H9 (cell line): ENCODE measurements at regions not wholly inside any gene's neighbourhood (a gene's known extent, or its start where the extent isn't known, plus 50 kb on each side); places are given as distances from the start of the nearest gene placed in this dataset.

ENCODE experiments used
- DNase-seq: peaks from one replicate; pipeline ENCODE4 v3.0.0-alpha.2; 2017
- H2AFZ ChIP-seq: one replicate; pipeline ENCODE4 v1.6.1; 2013; ENCODE audit warnings: mild to moderate bottlenecking, low read length, control low read depth, moderate library complexity
- H2AK5ac ChIP-seq: 2 replicates; pipeline ENCODE4 v1.6.1; 2013; ENCODE audit warnings: low read length, control low read depth, mixed read lengths; ENCODE audit not compliant: insufficient read length
- H2BK120ac ChIP-seq: one replicate; pipeline ENCODE4 v1.6.1; 2013; ENCODE audit warnings: low read depth, mild to moderate bottlenecking, low read length, control low read depth, inconsistent platforms; ENCODE audit not compliant: poor library complexity, severe bottlenecking
- H2BK12ac ChIP-seq: 2 replicates; pipeline ENCODE4 v1.6.1; 2013; ENCODE audit warnings: low read length, control low read depth, mixed read lengths, low read depth; ENCODE audit not compliant: insufficient read length
- H2BK15ac ChIP-seq: 2 replicates; pipeline ENCODE4 v1.6.1; 2013; ENCODE audit warnings: low read depth, low read length, control low read depth
- H2BK20ac ChIP-seq: one replicate; pipeline ENCODE4 v1.6.1; 2013; ENCODE audit warnings: low read depth, mild to moderate bottlenecking, low read length, control low read depth, inconsistent platforms; ENCODE audit not compliant: poor library complexity, severe bottlenecking
- H2BK5ac ChIP-seq: 2 replicates; pipeline ENCODE4 v1.6.1; 2013; ENCODE audit warnings: low read length, control low read depth, mixed read lengths; ENCODE audit not compliant: insufficient read length
- H3K14ac ChIP-seq: 2 replicates; pipeline ENCODE4 v1.6.1; 2013; ENCODE audit warnings: low read length, control low read depth; ENCODE audit not compliant: insufficient read depth
- H3K18ac ChIP-seq: 2 replicates; pipeline ENCODE4 v1.6.1; 2013; ENCODE audit warnings: low read depth, mild to moderate bottlenecking, mixed read lengths, low read length, control low read depth; ENCODE audit not compliant: insufficient read length
- H3K23ac ChIP-seq: 2 replicates; pipeline ENCODE4 v1.6.1; 2013; ENCODE audit warnings: low read length, control low read depth, mixed read lengths, low read depth; ENCODE audit not compliant: insufficient read length
- H3K23me2 ChIP-seq: 2 replicates; pipeline ENCODE4 v1.6.1; 2013; ENCODE audit warnings: low read depth, mild to moderate bottlenecking, mixed read lengths, low read length, control low read depth; ENCODE audit not compliant: insufficient read length, poor library complexity, severe bottlenecking
- H3K27ac ChIP-seq: 2 replicates; pipeline ENCODE4 v1.5.1; 2013; ENCODE audit warnings: low read length, control low read depth, mixed read lengths, low read depth; ENCODE audit not compliant: insufficient read length
- H3K27me3 ChIP-seq: 2 replicates; pipeline ENCODE4 v1.6.1; 2013; ENCODE audit warnings: low read length, control low read depth, inconsistent platforms; ENCODE audit not compliant: insufficient read depth
- H3K4ac ChIP-seq: 2 replicates; pipeline ENCODE4 v1.6.1; 2013; ENCODE audit warnings: low read depth, mild to moderate bottlenecking, control low read depth, inconsistent platforms, low read length, moderate library complexity
- H3K4me1 ChIP-seq: 2 replicates; pipeline ENCODE4 v1.6.1; 2013; ENCODE audit warnings: low read length, control low read depth, inconsistent platforms; ENCODE audit not compliant: insufficient read depth
- H3K4me2 ChIP-seq: 2 replicates; pipeline ENCODE4 v1.6.1; 2013; ENCODE audit warnings: low read length, control low read depth, mixed read lengths; ENCODE audit not compliant: insufficient read length, insufficient read depth
- H3K56ac ChIP-seq: 2 replicates; pipeline ENCODE4 v1.6.1; 2013; ENCODE audit warnings: low read depth, mild to moderate bottlenecking, mixed read lengths, low read length, control low read depth; ENCODE audit not compliant: insufficient read length
- H3K79me1 ChIP-seq: 2 replicates; pipeline ENCODE4 v1.6.1; 2013; ENCODE audit warnings: low read depth, mild to moderate bottlenecking, moderate library complexity, low read length, control low read depth, inconsistent platforms; ENCODE audit not compliant: insufficient read depth, poor library complexity, severe bottlenecking
- H3K79me2 ChIP-seq: 2 replicates; pipeline ENCODE4 v1.6.1; 2013; ENCODE audit warnings: low read length, control low read depth, inconsistent platforms; ENCODE audit not compliant: insufficient read depth
- H3K9ac ChIP-seq: 2 replicates; pipeline ENCODE4 v1.6.1; 2013; ENCODE audit warnings: low read length, control low read depth, mixed read lengths; ENCODE audit not compliant: insufficient read length; ENCODE audit errors: extremely low read depth
- H3K9me3 ChIP-seq: one replicate; pipeline ENCODE4 v1.6.1; 2013; ENCODE audit warnings: low read depth, low read length, inconsistent platforms; ENCODE audit not compliant: control insufficient read depth
- H3T11ph ChIP-seq: one replicate; pipeline ENCODE4 v1.6.1; 2013; ENCODE audit warnings: mild to moderate bottlenecking, low read length, control low read depth, inconsistent platforms
- H4K20me1 ChIP-seq: one replicate; pipeline ENCODE4 v1.6.1; 2013; ENCODE audit not compliant: control insufficient read depth, insufficient read length, insufficient read depth
- H4K5ac ChIP-seq: 2 replicates; pipeline ENCODE4 v1.6.1; 2013; ENCODE audit warnings: low read depth, mild to moderate bottlenecking, mixed read lengths, low read length, control low read depth; ENCODE audit not compliant: insufficient read length
- H4K8ac ChIP-seq: replicated peaks from 2 replicates; pipeline ENCODE4 v1.6.1; 2013; ENCODE audit warnings: low read length, control low read depth, mixed read lengths, low read depth; ENCODE audit not compliant: insufficient read length
- H4K91ac ChIP-seq: 2 replicates; pipeline ENCODE4 v1.6.1; 2013; ENCODE audit warnings: low read depth, mild to moderate bottlenecking, moderate library complexity, mixed read lengths, low read length, control low read depth; ENCODE audit not compliant: insufficient read length
- H3K27ac Mint-ChIP-seq, 3 experiments: 2 replicates in 2 of 3; 3 replicates in 1 of 3; pipeline ENCODE4 v1.8.0; 2020 to 2021; ENCODE audit warnings: mixed read lengths in 3 of 3, mild to moderate bottlenecking in 1 of 3, moderate library complexity in 1 of 3
- H3K27me3 Mint-ChIP-seq: 2 replicates; pipeline ENCODE4 v1.8.0; 2021; ENCODE audit warnings: low read depth, mild to moderate bottlenecking, moderate library complexity, mixed read lengths
- H3K36me3 Mint-ChIP-seq, 3 experiments: 2 replicates in 2 of 3; 3 replicates in 1 of 3; pipeline ENCODE4 v1.8.0; 2020 to 2021; ENCODE audit warnings: low read depth in 3 of 3, mixed read lengths in 3 of 3; ENCODE audit not compliant: insufficient read depth in 1 of 3
- H3K4me1 Mint-ChIP-seq, 2 experiments: 2 replicates each; pipeline ENCODE4 v1.8.0; 2020; ENCODE audit warnings: mixed read lengths in 2 of 2
- H3K4me3 Mint-ChIP-seq, 2 experiments: 2 replicates in 1 of 2; 3 replicates in 1 of 2; pipeline ENCODE4 v1.8.0; 2020 to 2021; ENCODE audit warnings: mild to moderate bottlenecking in 2 of 2, mixed read lengths in 2 of 2, moderate library complexity in 1 of 2
- H3K9me3 Mint-ChIP-seq, 2 experiments: 2 replicates in 1 of 2; 3 replicates in 1 of 2; pipeline ENCODE4 v1.8.0; 2020; ENCODE audit warnings: mild to moderate bottlenecking in 2 of 2, mixed read lengths in 2 of 2, moderate library complexity in 1 of 2
- WGBS: extraction: QIAGEN DNeasy Blood & Tissue Kit; methylation state at CpG from one replicate; pipeline ENCODE4 v1.1.7; 2013; ENCODE audit warnings: missing lambda C conversion rate, low lambda C conversion rate, mixed read lengths; ENCODE audit not compliant: insufficient read length; ENCODE audit errors: extremely low coverage; 5-methylcytosine and 5-hydroxymethylcytosine counted together
- TF ChIP-seq, protein P1 (sequence below): fragments of 200-600 bp; sonication (generic); conservative IDR thresholded peaks from 3 replicates; pipeline ENCODE4 v1.8.0; 2021; ENCODE audit warnings: antibody characterized with exemption, mild to moderate bottlenecking

DNA sequence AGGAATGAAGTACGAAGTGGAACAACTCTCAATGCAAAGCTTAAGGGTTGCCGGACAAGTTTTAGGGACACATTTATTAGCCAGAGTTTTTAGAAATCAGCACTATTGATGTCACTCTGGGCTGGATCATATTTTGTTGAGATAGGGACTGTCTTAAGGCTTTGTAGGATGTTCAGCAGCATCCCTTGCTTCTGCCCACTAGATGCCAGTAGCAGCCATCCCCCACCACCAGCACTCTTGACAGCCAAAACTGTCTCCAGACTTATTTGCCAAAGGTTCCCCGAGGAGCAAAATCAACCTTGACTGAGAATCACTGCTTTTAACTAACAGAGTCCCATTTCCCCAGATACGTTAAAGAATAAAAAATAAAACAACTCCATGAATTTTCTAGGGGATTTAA, 1497.3 kb downstream of the STIM2 start:
- H3K14ac ChIP-seq: no peak overlapping the region
- H3K4me1 ChIP-seq: no peaks in the 10 kb centered on the region
- no peak overlapping the region for H2BK120ac ChIP-seq
- TF ChIP-seq, protein P1, sequence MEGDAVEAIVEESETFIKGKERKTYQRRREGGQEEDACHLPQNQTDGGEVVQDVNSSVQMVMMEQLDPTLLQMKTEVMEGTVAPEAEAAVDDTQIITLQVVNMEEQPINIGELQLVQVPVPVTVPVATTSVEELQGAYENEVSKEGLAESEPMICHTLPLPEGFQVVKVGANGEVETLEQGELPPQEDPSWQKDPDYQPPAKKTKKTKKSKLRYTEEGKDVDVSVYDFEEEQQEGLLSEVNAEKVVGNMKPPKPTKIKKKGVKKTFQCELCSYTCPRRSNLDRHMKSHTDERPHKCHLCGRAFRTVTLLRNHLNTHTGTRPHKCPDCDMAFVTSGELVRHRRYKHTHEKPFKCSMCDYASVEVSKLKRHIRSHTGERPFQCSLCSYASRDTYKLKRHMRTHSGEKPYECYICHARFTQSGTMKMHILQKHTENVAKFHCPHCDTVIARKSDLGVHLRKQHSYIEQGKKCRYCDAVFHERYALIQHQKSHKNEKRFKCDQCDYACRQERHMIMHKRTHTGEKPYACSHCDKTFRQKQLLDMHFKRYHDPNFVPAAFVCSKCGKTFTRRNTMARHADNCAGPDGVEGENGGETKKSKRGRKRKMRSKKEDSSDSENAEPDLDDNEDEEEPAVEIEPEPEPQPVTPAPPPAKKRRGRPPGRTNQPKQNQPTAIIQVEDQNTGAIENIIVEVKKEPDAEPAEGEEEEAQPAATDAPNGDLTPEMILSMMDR: peak; percentile 62
- H3K56ac ChIP-seq: no peak overlapping the region
- no peaks in the 10 kb centered on the region for H3K79me2 ChIP-seq
- H2AFZ ChIP-seq: no peak overlapping the region
- no peak overlapping the region for H2BK12ac ChIP-seq
- no peak overlapping the region for H3K4me2 ChIP-seq
- H3K4me1 Mint-ChIP-seq: no peaks in the 10 kb centered on the region; a peak in 1 of 4 replicates
- H3K4ac ChIP-seq: no peak overlapping the region
- no peak overlapping the region for H3K27ac ChIP-seq
- H2BK20ac ChIP-seq: no peak overlapping the region
- no peak overlapping the region for H4K5ac ChIP-seq
- H2BK15ac ChIP-seq: no peak overlapping the region
- no peak overlapping the region for H3K23ac ChIP-seq
- no peak overlapping the region for H4K91ac ChIP-seq
- H3K27ac Mint-ChIP-seq: 0 out of 7 replicates have a peak overlapping the region, but pooled peaks of 1 of the 3 experiments have one; percentile 65
- H3K18ac ChIP-seq: no peak overlapping the region
- H3K23me2 ChIP-seq: no peaks in the 10 kb centered on the region
- no peak overlapping the region for H2BK5ac ChIP-seq
- no peaks in the 10 kb centered on the region for H4K20me1 ChIP-seq
- H3T11ph ChIP-seq: no peak overlapping the region
- H3K4me3 Mint-ChIP-seq: no peak overlapping the region
- H3K27me3 Mint-ChIP-seq: no peaks in the 10 kb centered on the region
- no peaks in the 10 kb centered on the region for H3K36me3 Mint-ChIP-seq
- H3K9me3 Mint-ChIP-seq: no peaks in the 10 kb centered on the region; a peak in 1 of 5 replicates
- no peaks in the 10 kb centered on the region for H3K27me3 ChIP-seq
- H2AK5ac ChIP-seq: no peak overlapping the region
- no peaks in the 10 kb centered on the region for H3K9me3 ChIP-seq
- DNase-seq: peak; percentile 40
- H4K8ac ChIP-seq: no peak overlapping the region
- no CpG with 5 or more reads among the region's 4 CpGs for WGBS
- H3K79me1 ChIP-seq: no peaks in the 10 kb centered on the region
- no peak overlapping the region for H3K9ac ChIP-seq
